Peyer's patch (tissue), 4 donors: ENCODE measurements at regions not wholly inside any gene's neighbourhood (a gene's known extent, or its start where the extent isn't known, plus 50 kb on each side); places are given as distances from the start of the nearest gene placed in this dataset.

Experiments
- POLR2A ChIP-seq, 2 donors: fragments of 450-650 bp; IDR thresholded peaks; one replicate each; pipeline ENCODE4 v1.5.1; 2017; ENCODE audit warnings: antibody characterized with exemption in 2 of 2, mild to moderate bottlenecking in 2 of 2, moderate library complexity in 2 of 2
- TF ChIP-seq, protein P1 (sequence below), 6 experiments: fragments of 450-650 bp in 4 of 6; fragments of 200-600 bp in 2 of 6; sonication (generic) in 1 of 6; IDR thresholded peaks; one replicate each; pipeline ENCODE4 v1.5.1; 2017 to 2019; ENCODE audit warnings: antibody characterized with exemption in 6 of 6, mild to moderate bottlenecking in 3 of 6, moderate library complexity in 1 of 6

DNA sequence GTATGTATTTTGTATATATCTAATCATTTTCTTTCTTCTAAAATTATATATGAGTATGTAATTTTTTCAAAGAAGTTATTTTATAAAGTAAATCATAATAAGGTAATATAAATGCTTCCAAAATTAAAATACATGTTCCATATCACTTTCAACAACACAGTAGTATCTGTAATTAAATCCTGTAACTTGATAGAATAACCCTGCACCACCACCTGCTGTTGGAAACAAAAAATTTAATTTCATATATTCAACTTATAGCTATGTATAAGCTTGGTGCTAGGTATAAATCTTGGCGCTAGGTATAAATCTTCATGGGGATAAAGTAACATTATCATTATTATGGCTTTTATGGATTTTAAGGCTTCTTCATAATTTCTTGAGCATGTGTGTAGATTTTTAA is 149.7 kb upstream of the DCN start:
- TF ChIP-seq, protein P1, sequence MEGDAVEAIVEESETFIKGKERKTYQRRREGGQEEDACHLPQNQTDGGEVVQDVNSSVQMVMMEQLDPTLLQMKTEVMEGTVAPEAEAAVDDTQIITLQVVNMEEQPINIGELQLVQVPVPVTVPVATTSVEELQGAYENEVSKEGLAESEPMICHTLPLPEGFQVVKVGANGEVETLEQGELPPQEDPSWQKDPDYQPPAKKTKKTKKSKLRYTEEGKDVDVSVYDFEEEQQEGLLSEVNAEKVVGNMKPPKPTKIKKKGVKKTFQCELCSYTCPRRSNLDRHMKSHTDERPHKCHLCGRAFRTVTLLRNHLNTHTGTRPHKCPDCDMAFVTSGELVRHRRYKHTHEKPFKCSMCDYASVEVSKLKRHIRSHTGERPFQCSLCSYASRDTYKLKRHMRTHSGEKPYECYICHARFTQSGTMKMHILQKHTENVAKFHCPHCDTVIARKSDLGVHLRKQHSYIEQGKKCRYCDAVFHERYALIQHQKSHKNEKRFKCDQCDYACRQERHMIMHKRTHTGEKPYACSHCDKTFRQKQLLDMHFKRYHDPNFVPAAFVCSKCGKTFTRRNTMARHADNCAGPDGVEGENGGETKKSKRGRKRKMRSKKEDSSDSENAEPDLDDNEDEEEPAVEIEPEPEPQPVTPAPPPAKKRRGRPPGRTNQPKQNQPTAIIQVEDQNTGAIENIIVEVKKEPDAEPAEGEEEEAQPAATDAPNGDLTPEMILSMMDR (IDR thresholded peaks at IDR 0.05) = peak in 2 of 6 experiments; percentile 16 to 18
- no peak for TF ChIP-seq POLR2A (IDR thresholded peaks at IDR 0.05)
